Subcutaneous abdominal adipose tissue (tissue), 5 donors: ENCODE measurements at regions not wholly inside any gene's neighbourhood (a gene's known extent, or its start where the extent isn't known, plus 50 kb on each side); places are given as distances from the start of the nearest gene placed in this dataset.

Source experiments
- H3K27ac ChIP-seq: one replicate; pipeline ENCODE4 v1.7.0; 2013; ENCODE audit warnings: low read depth, mild to moderate bottlenecking, inconsistent platforms, low read length, moderate library complexity
- H3K27me3 ChIP-seq, 5 donors: one replicate each; pipeline ENCODE4 v1.7.0; 2013; ENCODE audit warnings: low read length in 5 of 5, inconsistent platforms in 1 of 5; ENCODE audit not compliant: control insufficient read depth in 5 of 5, insufficient read depth in 4 of 5
- H3K36me3 ChIP-seq, 5 donors: one replicate each; pipeline ENCODE4 v1.7.0; 2013; ENCODE audit warnings: low read length in 5 of 5; ENCODE audit not compliant: control insufficient read depth in 5 of 5, insufficient read depth in 5 of 5
- H3K4me1 ChIP-seq, 5 donors: one replicate each; pipeline ENCODE4 v1.7.0; 2013; ENCODE audit warnings: low read length in 5 of 5, mild to moderate bottlenecking in 3 of 5, moderate library complexity in 1 of 5; ENCODE audit not compliant: control insufficient read depth in 5 of 5, insufficient read depth in 5 of 5
- H3K4me3 ChIP-seq, 5 donors: one replicate each; pipeline ENCODE4 v1.7.0; 2013; ENCODE audit warnings: low read length in 5 of 5, low read depth in 1 of 5
- H3K9ac ChIP-seq, 5 donors: one replicate each; pipeline ENCODE4 v1.7.0; 2013; ENCODE audit warnings: low read length in 5 of 5, mild to moderate bottlenecking in 4 of 5, moderate library complexity in 3 of 5
- H3K9me3 ChIP-seq, 5 donors: one replicate each; pipeline ENCODE4 v1.7.0; 2013; ENCODE audit warnings: low read length in 5 of 5; ENCODE audit not compliant: control insufficient read depth in 5 of 5
- donor health status: healthy.
- donor health status: healthy.
- donor health status: healthy.
- donor health status: healthy.
- donor health status: healthy.

- no peak overlapping the region for H3K9ac ChIP-seq
- H3K4me3 ChIP-seq, result no peak overlapping the region
- no peaks in the 10 kb centered on the region for H3K9me3 ChIP-seq
- no peak overlapping the region for H3K27ac ChIP-seq
- H3K4me1 ChIP-seq, result no peaks in the 10 kb centered on the region
- peaks cover 0 to 1% (median 0%) of the 10 kb centered on the region in 5 donors for H3K27me3 ChIP-seq
- H3K36me3 ChIP-seq, result no peaks in the 10 kb centered on the region
These were observed 1133.3 kb downstream of the SORCS3 start for GRCh38 chr10:105774351-105774750.

GRCh38 chr10:105770524-105771212, 1129.6 kb downstream of the SORCS3 start:
- H3K4me3 ChIP-seq, result no peak overlapping the region
- H3K27ac ChIP-seq, result no peak overlapping the region
- no peaks in the 10 kb centered on the region for H3K36me3 ChIP-seq
- no peaks in the 10 kb centered on the region for H3K4me1 ChIP-seq
- H3K9me3 ChIP-seq, result no peaks in the 10 kb centered on the region
- no peak overlapping the region for H3K9ac ChIP-seq
- H3K27me3 ChIP-seq, result peaks cover 0 to 2% (median 0%) of the 10 kb centered on the region in 5 donors

- Histone ChIP-seq H3K9ac (no peak overlapping the region), H3K4me3 (no peak overlapping the region), H3K36me3 (no peaks in the 10 kb centered on the region), H3K27ac (no peak overlapping the region), H3K27me3 (peaks cover 0 to 2% (median 0%) of the 10 kb centered on the region in 5 donors), H3K9me3 (no peaks in the 10 kb centered on the region), H3K4me1 (no peaks in the 10 kb centered on the region)
These were observed 1128.4 kb downstream of the SORCS3 start for GRCh38 chr10:105769248-105770184.

- Histone ChIP-seq H3K36me3 (no peaks in the 10 kb centered on the region), H3K4me3 (no peak overlapping the region), H3K9ac (no peak overlapping the region), H3K4me1 (no peaks in the 10 kb centered on the region), H3K9me3 (no peaks in the 10 kb centered on the region), H3K27ac (no peak overlapping the region), H3K27me3 (peaks cover 0 to 2% (median 0%) of the 10 kb centered on the region in 5 donors)
These were observed 1122.5 kb downstream of the SORCS3 start for GRCh38 chr10:105763611-105764010.

- no peaks in the 10 kb centered on the region for H3K9me3 ChIP-seq
- no peak overlapping the region for H3K27ac ChIP-seq
- H3K4me3 ChIP-seq, result no peak overlapping the region
- H3K9ac ChIP-seq, result no peak overlapping the region
- H3K27me3 ChIP-seq, result peaks cover 0 to 2% (median 0%) of the 10 kb centered on the region in 5 donors
- H3K36me3 ChIP-seq, result no peaks in the 10 kb centered on the region
- no peaks in the 10 kb centered on the region for H3K4me1 ChIP-seq
These were observed 1120.6 kb downstream of the SORCS3 start for GRCh38 chr10:105761576-105762260.

- no peak overlapping the region for H3K27ac ChIP-seq
- no peak overlapping the region for H3K4me3 ChIP-seq
- no peaks in the 10 kb centered on the region for H3K4me1 ChIP-seq
- H3K9ac ChIP-seq, result no peak overlapping the region
- H3K36me3 ChIP-seq, result no peaks in the 10 kb centered on the region
- no peaks in the 10 kb centered on the region for H3K9me3 ChIP-seq
- H3K27me3 ChIP-seq, result no peaks in the 10 kb centered on the region
These were observed 1118.6 kb downstream of the SORCS3 start for GRCh38 chr10:105759669-105760068.

GRCh38 chr10:105758209-105758998, 1117.3 kb downstream of the SORCS3 start:
- Histone ChIP-seq H3K27me3 (no peaks in the 10 kb centered on the region), H3K9ac (no peak overlapping the region), H3K27ac (no peak overlapping the region), H3K36me3 (no peaks in the 10 kb centered on the region), H3K9me3 (no peaks in the 10 kb centered on the region), H3K4me1 (no peaks in the 10 kb centered on the region), H3K4me3 (no peak overlapping the region)

GRCh38 chr10:105757302-105757701, 1116.2 kb downstream of the SORCS3 start:
- H3K9me3 ChIP-seq, result no peaks in the 10 kb centered on the region
- no peaks in the 10 kb centered on the region for H3K27me3 ChIP-seq
- H3K4me1 ChIP-seq, result no peaks in the 10 kb centered on the region
- no peak overlapping the region for H3K9ac ChIP-seq
- H3K4me3 ChIP-seq, result no peak overlapping the region
- H3K36me3 ChIP-seq, result no peaks in the 10 kb centered on the region
- H3K27ac ChIP-seq, result no peak overlapping the region

GRCh38 chr10:105756386-105756785, 1115.3 kb downstream of the SORCS3 start:
- Histone ChIP-seq H3K4me3 (no peak overlapping the region), H3K9ac (no peak overlapping the region), H3K27me3 (no peaks in the 10 kb centered on the region), H3K9me3 (no peaks in the 10 kb centered on the region), H3K27ac (no peak overlapping the region), H3K36me3 (no peaks in the 10 kb centered on the region), H3K4me1 (no peaks in the 10 kb centered on the region)
